GM12878 (cell line): ENCODE measurements at regions not wholly inside any gene's neighbourhood (a gene's known extent, or its start where the extent isn't known, plus 50 kb on each side); places are given as distances from the start of the nearest gene placed in this dataset.

Experiments
- BCL11A ChIP-seq: IDR thresholded peaks from 2 replicates; pipeline ENCODE4 v1.6.1; 2011; ENCODE audit warnings: low read depth, low read length
- BMI1 ChIP-seq: fragments of 450-650 bp; IDR thresholded peaks from 2 replicates; pipeline ENCODE4 v1.6.1; 2016; ENCODE audit warnings: mild to moderate bottlenecking, moderate library complexity, borderline replicate concordance
- CEBPZ ChIP-seq: fragments of 150-350 bp; IDR thresholded peaks from 2 replicates; pipeline ENCODE4 v1.6.1; 2016; ENCODE audit warnings: low read depth, low read length
- CTCF ChIP-seq, 3 experiments: IDR thresholded peaks in 2 of 3; conservative IDR thresholded peaks in 1 of 3; 2 replicates each; pipeline ENCODE4 v1.5.1; 2011; ENCODE audit warnings: low read depth in 3 of 3, low read length in 3 of 3, mild to moderate bottlenecking in 3 of 3, control low read depth in 2 of 3, moderate library complexity in 2 of 3, inconsistent platforms in 1 of 3, mixed read lengths in 1 of 3; ENCODE audit not compliant: control insufficient read depth in 2 of 3, insufficient read depth in 1 of 3; ENCODE audit errors: extremely low read depth in 1 of 3
- ELK1 ChIP-seq: IDR thresholded peaks from 2 replicates; pipeline ENCODE4 v1.6.1; 2012; ENCODE audit warnings: low read depth, low read length, improper control_type of control experiment
- EP300 ChIP-seq, 2 experiments: fragments of 150-350 bp in 1 of 2; IDR thresholded peaks; 2 replicates each; pipeline ENCODE4 v1.6.1; 2011 to 2012; ENCODE audit warnings: low read depth in 2 of 2, low read length in 2 of 2, borderline replicate concordance in 1 of 2, improper control_type of control experiment in 1 of 2, inconsistent platforms in 1 of 2; ENCODE audit not compliant: control insufficient read depth in 1 of 2
- ESRRA ChIP-seq: IDR thresholded peaks from 2 replicates; pipeline ENCODE4 v1.6.1; 2012; ENCODE audit warnings: mild to moderate bottlenecking, low read length, improper control_type of control experiment
- HSF1 ChIP-seq: fragments of 150-350 bp; IDR thresholded peaks from 2 replicates; pipeline ENCODE4 v1.6.1; 2014; ENCODE audit warnings: mild to moderate bottlenecking, low read depth, low read length
- REST ChIP-seq: IDR thresholded peaks from 2 replicates; pipeline ENCODE4 v1.6.1; 2012; ENCODE audit warnings: mild to moderate bottlenecking, low read depth, low read length
- SIN3A ChIP-seq: IDR thresholded peaks from 2 replicates; pipeline ENCODE4 v1.6.1; 2012; ENCODE audit warnings: low read depth, low read length, improper control_type of control experiment
- TBL1XR1 ChIP-seq: IDR thresholded peaks from 2 replicates; pipeline ENCODE4 v1.6.1; 2012; ENCODE audit warnings: low read depth, low read length, improper control_type of control experiment
- ZBTB4 ChIP-seq: fragments of 450-650 bp; formaldehyde crosslinking; IDR thresholded peaks from 2 replicates; pipeline ENCODE4 v1.4.0; 2022; ENCODE audit warnings: mild to moderate bottlenecking, moderate library complexity

- TF ChIP-seq REST (no peak), EP300 (IDR thresholded peaks at IDR 0.05; ENCODE audit: borderline replicate concordance in 1 of 2, control insufficient read depth in 1 of 2, low read depth in 2 of 2, low read length in 2 of 2) (no peak), ELK1 (no peak), BCL11A (no peak), BMI1 (no peak), SIN3A (no peak), TBL1XR1 (no peak), HSF1 (no peak), CTCF (IDR thresholded peaks at IDR 0.05 in 2 of 3, conservative IDR thresholded peaks at IDR 0.05 in 1 of 3; ENCODE audit: control insufficient read depth in 2 of 3, extremely low read depth in 1 of 3, insufficient read depth in 1 of 3, low read depth in 3 of 3, low read length in 3 of 3) (no peak), ESRRA (no peak), CEBPZ (no peak), ZBTB4 (CRISPR knock-in tag) (no peak)
- TF ChIP-seq, all 136 proteins: peak for 0
Measured at GRCh38 chr2:142467321-142467720, 336.5 kb upstream of the LRP1B start (continued).
